PC-9 (cell line): ENCODE measurements at regions not wholly inside any gene's neighbourhood (a gene's known extent, or its start where the extent isn't known, plus 50 kb on each side); places are given as distances from the start of the nearest gene placed in this dataset.

Experiments used
- EZH2 ChIP-seq: fragments of 200-600 bp; sonication (generic); IDR thresholded peaks from 2 replicates; pipeline ENCODE4 v1.8.0; 2017; ENCODE audit warnings: antibody characterized with exemption, low read depth
- TF ChIP-seq, protein P1 (sequence below): fragments of 200-600 bp; sonication (generic); conservative IDR thresholded peaks from 2 replicates; pipeline ENCODE4 v1.6.1; 2017; ENCODE audit warnings: mixed run types, antibody characterized with exemption, mild to moderate bottlenecking, moderate library complexity

DNA sequence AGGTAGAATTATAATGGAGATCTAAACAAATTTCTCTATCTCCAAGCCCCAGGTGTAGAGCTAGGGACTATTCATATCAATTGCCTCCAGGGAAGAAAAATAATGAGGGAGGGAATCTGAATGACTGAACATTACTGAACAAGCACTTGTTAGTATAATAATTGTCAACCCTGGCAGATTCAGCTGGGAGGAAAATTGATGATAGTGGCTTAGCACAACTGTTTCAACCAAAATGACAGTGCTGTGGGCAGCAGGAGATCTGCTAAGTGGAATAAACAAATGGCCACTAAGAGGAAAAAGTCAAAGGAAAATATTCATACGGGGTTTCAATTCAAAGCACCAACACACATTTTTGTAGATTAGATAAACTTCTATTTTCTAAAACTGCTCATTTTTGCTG is 294.9 kb upstream of the ZNF385D start:
- TF ChIP-seq, protein P1, sequence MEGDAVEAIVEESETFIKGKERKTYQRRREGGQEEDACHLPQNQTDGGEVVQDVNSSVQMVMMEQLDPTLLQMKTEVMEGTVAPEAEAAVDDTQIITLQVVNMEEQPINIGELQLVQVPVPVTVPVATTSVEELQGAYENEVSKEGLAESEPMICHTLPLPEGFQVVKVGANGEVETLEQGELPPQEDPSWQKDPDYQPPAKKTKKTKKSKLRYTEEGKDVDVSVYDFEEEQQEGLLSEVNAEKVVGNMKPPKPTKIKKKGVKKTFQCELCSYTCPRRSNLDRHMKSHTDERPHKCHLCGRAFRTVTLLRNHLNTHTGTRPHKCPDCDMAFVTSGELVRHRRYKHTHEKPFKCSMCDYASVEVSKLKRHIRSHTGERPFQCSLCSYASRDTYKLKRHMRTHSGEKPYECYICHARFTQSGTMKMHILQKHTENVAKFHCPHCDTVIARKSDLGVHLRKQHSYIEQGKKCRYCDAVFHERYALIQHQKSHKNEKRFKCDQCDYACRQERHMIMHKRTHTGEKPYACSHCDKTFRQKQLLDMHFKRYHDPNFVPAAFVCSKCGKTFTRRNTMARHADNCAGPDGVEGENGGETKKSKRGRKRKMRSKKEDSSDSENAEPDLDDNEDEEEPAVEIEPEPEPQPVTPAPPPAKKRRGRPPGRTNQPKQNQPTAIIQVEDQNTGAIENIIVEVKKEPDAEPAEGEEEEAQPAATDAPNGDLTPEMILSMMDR = no peak
- TF ChIP-seq EZH2 = no peak
